ENCODE measurements at regions not wholly inside any gene's neighbourhood (a gene's known extent, or its start where the extent isn't known, plus 50 kb on each side); places are given as distances from the start of the nearest gene placed in this dataset.

- ATAC-seq (ENCODE audit: low FRiP score in 2 of 2) (no peak), DNase-seq (no peak)
- Histone ChIP-seq H3K4me3 (no peak overlapping the region), H3K4me1 (peaks cover 0 to 7% (median 0%) of the 10 kb centered on the region in 4 donors), H3K27me3 (no peaks in the 10 kb centered on the region), H3K9me3 (no peaks in the 10 kb centered on the region), H3K27ac (no peak overlapping the region), H3K36me3 (no peaks in the 10 kb centered on the region)
- TF ChIP-seq POLR2A (IDR thresholded peaks at IDR 0.05), result no peak
- TF ChIP-seq EP300 (IDR thresholded peaks at IDR 0.05), result no peak
- no peak for TF ChIP-seq POLR2AphosphoS5 (IDR thresholded peaks at IDR 0.05)
- no peak for TF ChIP-seq CTCF (IDR thresholded peaks at IDR 0.05)
- WGBS, 2 donors, result 85 to 88% methylated on average over 7 of the region's 7 CpGs
Measured at GRCh38 chr2:15712551-15713342, 121.1 kb downstream of the DDX1 start.

DNA sequence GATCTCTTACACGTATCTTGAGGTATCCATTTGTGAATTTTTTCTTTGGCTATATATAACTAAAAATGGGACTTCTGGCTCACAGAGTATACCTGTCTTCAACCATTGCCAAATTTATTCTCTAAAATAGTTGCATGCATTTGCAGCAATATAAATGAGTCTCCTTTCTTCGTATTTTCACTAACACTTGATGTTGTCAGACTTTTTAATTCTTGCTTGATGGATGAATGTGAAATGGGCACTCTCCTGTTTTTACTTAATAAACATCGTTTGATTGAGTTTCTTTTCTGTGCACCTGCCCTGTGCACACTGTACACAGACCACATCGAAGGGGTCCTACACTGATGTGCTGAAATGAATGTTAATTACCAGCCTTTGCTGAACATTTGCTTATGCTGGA lies 121.8 kb downstream of the DDX1 start:
- WGBS, 2 donors, result 92 to 93% methylated on average over 4 of the region's 4 CpGs
- TF ChIP-seq EP300 (IDR thresholded peaks at IDR 0.05), result no peak

DNA sequence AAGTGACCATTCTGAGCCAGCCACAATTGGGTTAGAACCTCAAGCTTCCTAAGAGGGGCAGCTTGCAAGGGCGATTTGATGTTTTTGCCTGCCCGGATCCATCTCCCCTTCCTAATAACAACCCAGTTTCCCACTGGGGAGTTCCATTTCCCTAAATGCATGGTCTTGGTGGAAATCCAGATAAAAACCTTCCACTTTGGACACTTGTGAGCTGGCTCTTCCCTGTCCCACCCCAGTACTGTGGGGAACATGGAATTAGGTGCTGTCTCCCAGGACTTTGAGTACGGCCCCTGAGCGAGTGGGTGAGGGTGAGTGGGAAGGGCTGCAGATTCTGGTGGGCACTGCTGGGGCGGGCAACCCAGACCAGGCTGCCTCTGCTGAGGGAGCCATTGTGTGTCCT lies 122.3 kb downstream of the DDX1 start:
- peaks cover 0 to 4% (median 0%) of the 10 kb centered on the region in 4 donors for H3K4me1 ChIP-seq
- H3K27me3 ChIP-seq, result no peaks in the 10 kb centered on the region
- DNase-seq, result no peak
- ATAC-seq (ENCODE audit: low FRiP score in 2 of 2), result no peak
- no peak overlapping the region for H3K4me3 ChIP-seq
- WGBS, 2 donors, result 92 to 95% methylated on average over 5 of the region's 5 CpGs
- no peak overlapping the region for H3K27ac ChIP-seq
- no peaks in the 10 kb centered on the region for H3K9me3 ChIP-seq
- no peaks in the 10 kb centered on the region for H3K36me3 ChIP-seq
- TF ChIP-seq POLR2AphosphoS5 (IDR thresholded peaks at IDR 0.05) (no peak), CTCF (IDR thresholded peaks at IDR 0.05) (no peak)

More for the DNA sequence above, 121.8 kb downstream of the DDX1 start:
- Histone ChIP-seq H3K4me1 (peaks cover 0 to 7% (median 0%) of the 10 kb centered on the region in 4 donors), H3K9me3 (no peaks in the 10 kb centered on the region), H3K27ac (no peak overlapping the region), H3K4me3 (no peak overlapping the region), H3K36me3 (no peaks in the 10 kb centered on the region), H3K27me3 (no peaks in the 10 kb centered on the region)
- DNase-seq (no peak), ATAC-seq (ENCODE audit: low FRiP score in 2 of 2) (no peak)

DNA sequence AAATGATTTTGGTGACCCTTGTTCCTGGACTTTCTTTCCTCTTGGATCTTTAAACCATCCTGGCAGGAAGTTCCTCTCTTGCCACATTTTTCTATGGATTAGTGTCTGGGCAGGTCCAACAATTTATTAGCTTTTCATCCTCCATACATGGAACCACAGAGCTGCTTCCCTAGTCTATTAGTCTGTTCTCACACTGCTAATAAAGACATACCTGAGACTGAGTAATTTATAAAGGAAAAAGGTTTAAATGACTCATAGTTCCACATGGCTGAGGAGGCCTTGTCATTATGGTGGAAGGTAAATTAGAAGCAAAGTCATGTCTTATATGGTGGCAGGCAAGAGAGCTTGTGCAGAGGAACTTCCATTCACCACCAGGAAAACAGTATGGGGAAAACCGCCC lies 122.9 kb downstream of the DDX1 start:
- no peaks in the 10 kb centered on the region for H3K27me3 ChIP-seq
- H3K27ac ChIP-seq, result no peak overlapping the region
- TF ChIP-seq POLR2A (IDR thresholded peaks at IDR 0.05) (no peak), POLR2AphosphoS5 (IDR thresholded peaks at IDR 0.05) (no peak), EP300 (IDR thresholded peaks at IDR 0.05) (no peak), CTCF (IDR thresholded peaks at IDR 0.05) (no peak)
- peaks cover 0 to 1% (median 0%) of the 10 kb centered on the region in 4 donors for H3K4me1 ChIP-seq
- 82 to 95% methylated on average over 1 of the region's 1 CpG for WGBS, 2 donors
- DNase-seq, result no peak
- no peak overlapping the region for H3K4me3 ChIP-seq
- no peaks in the 10 kb centered on the region for H3K9me3 ChIP-seq
- H3K36me3 ChIP-seq, result no peaks in the 10 kb centered on the region
- no peak for ATAC-seq (ENCODE audit: low FRiP score in 2 of 2)

DNA sequence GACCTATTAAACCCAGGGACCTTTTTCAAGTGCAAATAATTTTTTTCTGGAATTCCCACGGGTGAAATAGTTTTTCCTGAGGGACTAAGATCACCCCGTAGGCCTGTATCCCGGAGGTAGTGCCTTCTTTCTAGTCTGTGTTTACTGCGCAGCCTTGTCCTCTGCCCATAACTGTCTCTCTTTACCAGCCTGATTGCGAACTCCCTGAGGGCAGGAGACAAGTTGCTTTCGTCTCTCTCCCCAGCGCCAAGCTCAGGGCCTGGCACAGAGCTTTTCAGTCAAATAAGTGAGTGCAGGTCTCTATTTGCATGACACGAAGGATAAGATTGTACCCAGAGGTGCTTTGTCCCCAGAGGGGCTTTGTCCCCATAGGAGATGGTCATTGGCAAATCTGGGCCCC lies 123.9 kb downstream of the DDX1 start:
- WGBS, 2 donors, result 86 to 95% methylated on average over 7 to 8 of the region's 8 CpGs
- no peaks in the 10 kb centered on the region for H3K36me3 ChIP-seq
- H3K9me3 ChIP-seq, result no peaks in the 10 kb centered on the region
- DNase-seq (no peak), ATAC-seq (ENCODE audit: low FRiP score in 2 of 2) (no peak)
- H3K27me3 ChIP-seq, result no peaks in the 10 kb centered on the region
- no peak overlapping the region for H3K4me3 ChIP-seq
- H3K27ac ChIP-seq, result no peak overlapping the region
- TF ChIP-seq EP300 (IDR thresholded peaks at IDR 0.05), result no peak
- TF ChIP-seq POLR2AphosphoS5 (IDR thresholded peaks at IDR 0.05), result no peak
- no peak for TF ChIP-seq POLR2A (IDR thresholded peaks at IDR 0.05)
- no peak for TF ChIP-seq CTCF (IDR thresholded peaks at IDR 0.05)
- H3K4me1 ChIP-seq, result no peaks in the 10 kb centered on the region
